Endodermal cell (in vitro differentiated cells): ENCODE measurements at regions not wholly inside any gene's neighbourhood (a gene's known extent, or its start where the extent isn't known, plus 50 kb on each side); places are given as distances from the start of the nearest gene placed in this dataset.

Source experiments
- DNase-seq: peaks from one replicate; pipeline ENCODE4 v3.0.0-alpha.2; 2017
- H3K27ac ChIP-seq: 2 replicates; pipeline ENCODE4 v1.5.1; 2013; ENCODE audit warnings: mild to moderate bottlenecking, low read depth, low read length, moderate library complexity
- H3K27me3 ChIP-seq: 2 replicates; pipeline ENCODE4 v1.6.1; 2013; ENCODE audit warnings: mild to moderate bottlenecking, low read length, moderate library complexity; ENCODE audit not compliant: insufficient read depth, control insufficient read depth, poor library complexity, severe bottlenecking
- H3K36me3 ChIP-seq: 2 replicates; pipeline ENCODE4 v1.7.0; 2013; ENCODE audit warnings: mild to moderate bottlenecking, low read length, moderate library complexity; ENCODE audit not compliant: control insufficient read depth, insufficient read depth
- H3K4me1 ChIP-seq: one replicate; pipeline ENCODE4 v1.7.0; 2013; ENCODE audit warnings: low read length; ENCODE audit not compliant: control insufficient read depth, insufficient read depth
- H3K4me3 ChIP-seq: 2 replicates; pipeline ENCODE4 v1.5.1; 2013; ENCODE audit warnings: mild to moderate bottlenecking, low read length, moderate library complexity
- H3K9ac ChIP-seq: 2 replicates; pipeline ENCODE4 v1.6.1; 2013; ENCODE audit warnings: mild to moderate bottlenecking, low read length, moderate library complexity; ENCODE audit not compliant: poor library complexity, severe bottlenecking; ENCODE audit errors: extremely low read depth
- H3K9me3 ChIP-seq: 2 replicates; pipeline ENCODE4 v1.6.1; 2013; ENCODE audit warnings: mild to moderate bottlenecking, low read length, moderate library complexity; ENCODE audit not compliant: control insufficient read depth
- H3K27ac Mint-ChIP-seq: 2 replicates; pipeline ENCODE4 v1.8.0; 2020; ENCODE audit warnings: mixed read lengths
- H3K27me3 Mint-ChIP-seq: 2 replicates; pipeline ENCODE4 v1.8.0; 2021; ENCODE audit warnings: mild to moderate bottlenecking, mixed read lengths; ENCODE audit not compliant: insufficient read depth
- H3K36me3 Mint-ChIP-seq: 2 replicates; pipeline ENCODE4 v1.8.0; 2020; ENCODE audit warnings: low read depth, mixed read lengths
- H3K4me1 Mint-ChIP-seq: 2 replicates; pipeline ENCODE4 v1.8.0; 2020; ENCODE audit warnings: mixed read lengths
- H3K4me3 Mint-ChIP-seq: 2 replicates; pipeline ENCODE4 v1.8.0; 2020; ENCODE audit warnings: mild to moderate bottlenecking, moderate library complexity, mixed read lengths
- H3K9me3 Mint-ChIP-seq: 2 replicates; pipeline ENCODE4 v1.8.0; 2020; ENCODE audit warnings: mild to moderate bottlenecking, mixed read lengths
- WGBS, 2 experiments: methylation state at CpG; one replicate each; pipeline versions ENCODE4 v1.1.5 to v1.1.7; 2013; ENCODE audit warnings: missing lambda C conversion rate in 2 of 2, mixed read lengths in 1 of 2; ENCODE audit not compliant: insufficient coverage in 1 of 2, insufficient read length in 1 of 2; 5-methylcytosine and 5-hydroxymethylcytosine counted together
- TF ChIP-seq, protein P1 (sequence below): fragments of 200-600 bp; sonication (generic); conservative IDR thresholded peaks from 2 replicates; pipeline ENCODE4 v1.5.0; 2021; ENCODE audit warnings: antibody characterized with exemption, mild to moderate bottlenecking

DNA sequence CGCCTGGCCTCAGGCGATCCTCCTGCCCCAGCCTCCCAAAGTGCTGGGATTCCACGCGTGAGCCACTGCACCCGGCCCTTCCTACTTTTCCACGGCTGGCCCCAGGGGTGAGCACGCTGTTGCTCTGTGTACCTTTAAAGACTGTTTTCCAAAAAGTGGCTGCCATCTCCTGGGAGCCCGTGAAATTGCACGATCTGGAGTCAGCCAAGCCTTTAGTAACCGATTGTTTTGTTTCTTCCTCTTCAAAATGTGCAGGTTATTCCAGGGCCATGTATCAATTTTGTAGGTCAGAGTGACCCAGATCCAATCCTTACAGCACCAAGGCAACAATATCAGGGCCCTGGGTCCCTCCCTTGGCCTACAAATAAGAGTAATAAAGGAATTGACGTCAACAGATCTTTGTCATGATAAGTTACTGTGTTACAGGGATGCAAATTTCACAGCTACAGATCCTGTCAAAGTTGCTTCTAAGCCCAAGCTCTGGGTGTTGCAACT, 135.6 kb upstream of the ZNF236 start:
- no peak overlapping the region for H3K27ac ChIP-seq

DNA sequence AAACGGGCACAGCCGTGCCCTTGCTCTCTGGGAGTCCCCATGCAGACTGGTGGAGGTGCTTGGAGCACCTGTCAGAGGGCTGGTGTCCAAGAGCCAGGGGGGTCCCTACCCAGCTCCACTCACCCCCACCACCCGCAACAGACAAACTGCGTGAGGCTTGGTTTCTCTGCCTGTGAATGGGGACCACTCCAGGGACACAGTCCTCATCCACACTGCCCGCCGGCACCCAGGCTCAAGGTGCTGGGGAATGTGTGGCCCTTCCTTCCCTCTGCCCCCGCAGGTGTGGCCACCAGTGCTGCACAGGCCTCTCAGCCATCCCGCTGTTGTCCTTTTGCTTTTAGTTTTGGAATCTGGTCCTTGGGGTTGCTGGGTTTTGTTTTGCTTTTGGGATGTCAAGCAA, 136.5 kb upstream of the ZNF236 start:
- DNase-seq = no peak
- no peaks in the 10 kb centered on the region for H3K27me3 ChIP-seq
- H3K27me3 Mint-ChIP-seq = peaks cover 2% of the 10 kb centered on the region
- no peak overlapping the region for H3K27ac Mint-ChIP-seq
- no peak overlapping the region for H3K4me3 Mint-ChIP-seq
- TF ChIP-seq, protein P1, sequence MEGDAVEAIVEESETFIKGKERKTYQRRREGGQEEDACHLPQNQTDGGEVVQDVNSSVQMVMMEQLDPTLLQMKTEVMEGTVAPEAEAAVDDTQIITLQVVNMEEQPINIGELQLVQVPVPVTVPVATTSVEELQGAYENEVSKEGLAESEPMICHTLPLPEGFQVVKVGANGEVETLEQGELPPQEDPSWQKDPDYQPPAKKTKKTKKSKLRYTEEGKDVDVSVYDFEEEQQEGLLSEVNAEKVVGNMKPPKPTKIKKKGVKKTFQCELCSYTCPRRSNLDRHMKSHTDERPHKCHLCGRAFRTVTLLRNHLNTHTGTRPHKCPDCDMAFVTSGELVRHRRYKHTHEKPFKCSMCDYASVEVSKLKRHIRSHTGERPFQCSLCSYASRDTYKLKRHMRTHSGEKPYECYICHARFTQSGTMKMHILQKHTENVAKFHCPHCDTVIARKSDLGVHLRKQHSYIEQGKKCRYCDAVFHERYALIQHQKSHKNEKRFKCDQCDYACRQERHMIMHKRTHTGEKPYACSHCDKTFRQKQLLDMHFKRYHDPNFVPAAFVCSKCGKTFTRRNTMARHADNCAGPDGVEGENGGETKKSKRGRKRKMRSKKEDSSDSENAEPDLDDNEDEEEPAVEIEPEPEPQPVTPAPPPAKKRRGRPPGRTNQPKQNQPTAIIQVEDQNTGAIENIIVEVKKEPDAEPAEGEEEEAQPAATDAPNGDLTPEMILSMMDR = no peak
- no peaks in the 10 kb centered on the region for H3K36me3 ChIP-seq
- no peaks in the 10 kb centered on the region for H3K4me1 ChIP-seq
- 82 to 94% methylated on average over 5 to 8 of the region's 8 CpGs for WGBS, 2 experiments
- H3K4me1 Mint-ChIP-seq = peaks cover 3% of the 10 kb centered on the region
- no peaks in the 10 kb centered on the region for H3K9me3 ChIP-seq
- H3K27ac ChIP-seq = no peak overlapping the region
- no peaks in the 10 kb centered on the region for H3K36me3 Mint-ChIP-seq
- H3K4me3 ChIP-seq = no peak overlapping the region
- peaks cover 1% of the 10 kb centered on the region for H3K9me3 Mint-ChIP-seq
- H3K9ac ChIP-seq = no peak overlapping the region

More for the DNA sequence above, 135.6 kb upstream of the ZNF236 start:
- no peaks in the 10 kb centered on the region for H3K9me3 ChIP-seq
- no peaks in the 10 kb centered on the region for H3K36me3 Mint-ChIP-seq
- H3K9me3 Mint-ChIP-seq = no peaks in the 10 kb centered on the region
- no peaks in the 10 kb centered on the region for H3K36me3 ChIP-seq
- WGBS, 2 experiments = 28 to 34% methylated on average over 6 to 11 of the region's 11 CpGs
- H3K4me1 Mint-ChIP-seq = peaks cover 3% of the 10 kb centered on the region
- DNase-seq = peak; percentile 85
- H3K27ac Mint-ChIP-seq = peak overlapping the region; percentile 88
- H3K4me3 ChIP-seq = no peak overlapping the region
- H3K9ac ChIP-seq = no peak overlapping the region
- no peaks in the 10 kb centered on the region for H3K27me3 ChIP-seq
- H3K27me3 Mint-ChIP-seq = peaks cover 2% of the 10 kb centered on the region
- TF ChIP-seq, protein P1 = peak; percentile 78
- H3K4me3 Mint-ChIP-seq = no peak overlapping the region
- H3K4me1 ChIP-seq = no peaks in the 10 kb centered on the region

DNA sequence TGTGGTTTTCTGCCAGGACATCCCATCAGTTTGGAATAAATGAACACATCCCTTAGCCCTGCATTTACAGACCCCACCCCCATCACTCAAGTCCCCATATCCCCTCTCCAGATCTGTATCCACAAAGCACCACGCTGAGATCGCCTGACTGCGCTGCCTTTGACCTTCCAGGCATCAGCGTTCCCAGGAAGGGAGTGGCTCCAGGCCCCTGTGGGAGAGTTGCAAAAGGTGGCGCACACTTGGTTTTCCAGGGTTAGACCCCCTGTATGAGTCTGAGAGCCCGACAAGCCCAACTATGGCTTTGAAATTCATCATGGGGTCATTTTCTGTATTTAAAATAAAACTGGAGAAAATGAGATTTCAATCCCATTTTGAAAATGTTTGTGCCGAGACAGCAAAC, 137.0 kb upstream of the ZNF236 start:
- no peaks in the 10 kb centered on the region for H3K9me3 ChIP-seq
- TF ChIP-seq, protein P1 = no peak
- H3K4me1 Mint-ChIP-seq = peaks cover 3% of the 10 kb centered on the region
- H3K4me3 ChIP-seq = no peak overlapping the region
- 85% methylated on average over 6 to 7 of the region's 7 CpGs for WGBS, 2 experiments
- H3K36me3 ChIP-seq = no peaks in the 10 kb centered on the region
- H3K27ac Mint-ChIP-seq = no peak overlapping the region
- no peak for DNase-seq
- H3K27me3 ChIP-seq = no peaks in the 10 kb centered on the region
- no peak overlapping the region for H3K4me3 Mint-ChIP-seq
- H3K4me1 ChIP-seq = no peaks in the 10 kb centered on the region
- H3K36me3 Mint-ChIP-seq = no peaks in the 10 kb centered on the region
- peaks cover 5% of the 10 kb centered on the region for H3K9me3 Mint-ChIP-seq
- no peak overlapping the region for H3K27ac ChIP-seq
- no peak overlapping the region for H3K9ac ChIP-seq
- H3K27me3 Mint-ChIP-seq = peaks cover 2% of the 10 kb centered on the region
